ENCODE measurements at regions not wholly inside any gene's neighbourhood (a gene's known extent, or its start where the extent isn't known, plus 50 kb on each side); places are given as distances from the start of the nearest gene placed in this dataset.

DNA sequence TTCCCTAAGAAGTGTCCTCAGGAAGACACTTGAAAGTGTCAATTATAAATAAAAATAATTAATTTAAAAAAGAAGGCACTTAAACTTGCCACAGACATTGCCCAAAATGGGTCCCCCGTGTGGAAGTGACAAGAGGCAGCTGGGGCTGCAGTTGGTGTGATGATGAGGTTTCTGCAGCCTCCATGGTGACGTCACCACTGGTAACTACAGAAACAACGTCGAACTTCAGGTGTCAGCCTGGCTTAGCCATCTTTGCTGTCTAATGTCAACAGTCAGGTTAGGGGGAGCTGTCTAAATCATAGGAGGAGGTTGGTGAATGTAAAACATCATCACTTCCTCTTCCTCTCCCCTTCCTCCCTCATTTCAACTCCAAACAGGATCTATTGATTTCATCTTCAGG is 328.6 kb downstream of the MN1 start:
- DNase-seq (ENCODE audit: low read depth) = no peak

DNA sequence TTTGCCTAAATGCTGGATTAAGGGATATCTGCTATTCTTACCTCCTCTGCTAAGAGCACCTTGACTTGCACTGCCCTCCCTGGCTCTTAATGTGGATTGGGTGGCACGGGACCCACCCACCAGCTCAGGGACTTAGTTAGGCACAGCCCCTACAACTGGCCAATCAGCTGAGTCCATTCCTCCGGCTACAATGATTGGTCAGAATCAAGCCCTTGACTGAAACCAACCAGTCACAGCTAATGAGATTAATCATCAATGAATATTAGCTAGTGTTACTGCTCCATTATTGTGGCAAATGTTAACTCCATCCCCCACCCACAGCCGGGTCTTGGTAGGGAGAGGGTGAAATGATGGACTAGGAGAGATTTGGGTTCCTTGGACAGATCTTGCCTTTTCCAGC is 328.0 kb downstream of the MN1 start:
- no peak for DNase-seq (ENCODE audit: low read depth)

GRCh38 chr22:27474112-27474571 is 327.4 kb downstream of the MN1 start:
- DNase-seq (ENCODE audit: low read depth) = no peak

- no peak for DNase-seq (ENCODE audit: low read depth)
Observed at GRCh38 chr22:27474711-27475547, 326.6 kb downstream of the MN1 start.

- DNase-seq (ENCODE audit: low read depth) = no peak
Observed at GRCh38 chr22:27475548-27475897, 326.0 kb downstream of the MN1 start.

DNA sequence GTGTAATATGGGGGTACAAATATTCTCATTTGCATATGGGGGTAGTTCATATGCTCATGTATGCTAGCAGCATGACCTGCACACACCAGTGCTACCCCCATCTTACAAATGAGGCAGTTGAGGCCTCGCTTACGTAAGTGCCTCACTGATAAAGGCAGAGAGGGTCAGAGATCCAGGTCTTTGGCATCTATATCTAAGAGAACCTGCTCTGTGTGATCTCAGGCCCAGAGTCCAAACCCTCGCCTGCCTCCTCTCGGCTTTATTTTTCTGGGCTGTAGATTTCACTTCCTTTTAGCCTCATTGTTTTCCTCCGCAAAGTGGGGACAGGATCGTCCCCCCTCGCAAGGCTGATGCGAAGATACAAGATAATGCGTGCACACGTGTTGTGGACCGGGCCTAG is 325.2 kb downstream of the MN1 start:
- DNase-seq (ENCODE audit: low read depth) = no peak

DNA sequence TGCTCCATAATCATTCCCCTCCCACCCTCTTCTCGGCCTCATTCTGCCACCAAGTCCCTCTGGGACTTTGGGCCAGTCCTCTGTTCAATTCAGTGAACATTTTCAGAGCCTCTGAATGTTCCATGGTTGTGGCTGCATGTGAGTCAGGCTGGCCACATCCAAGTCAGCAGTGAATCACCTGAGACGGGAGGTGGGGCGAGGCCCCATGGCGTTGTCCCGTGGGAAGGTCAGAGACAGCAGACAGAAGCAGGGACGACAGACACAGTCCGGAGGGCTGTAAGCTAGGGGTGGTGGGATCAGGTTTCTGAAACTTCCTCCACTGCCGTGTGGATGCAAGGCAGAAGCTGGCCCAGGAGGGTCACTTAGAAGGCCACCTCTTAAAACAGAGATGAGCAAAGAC is 324.8 kb downstream of the MN1 start:
- no peak for DNase-seq (ENCODE audit: low read depth)

GRCh38 chr22:27477171-27477570 is 324.4 kb downstream of the MN1 start:
- DNase-seq (ENCODE audit: low read depth) = no peak

- DNase-seq (ENCODE audit: low read depth) = no peak
Observed at GRCh38 chr22:27480487-27480886, 321.1 kb downstream of the MN1 start.

DNA sequence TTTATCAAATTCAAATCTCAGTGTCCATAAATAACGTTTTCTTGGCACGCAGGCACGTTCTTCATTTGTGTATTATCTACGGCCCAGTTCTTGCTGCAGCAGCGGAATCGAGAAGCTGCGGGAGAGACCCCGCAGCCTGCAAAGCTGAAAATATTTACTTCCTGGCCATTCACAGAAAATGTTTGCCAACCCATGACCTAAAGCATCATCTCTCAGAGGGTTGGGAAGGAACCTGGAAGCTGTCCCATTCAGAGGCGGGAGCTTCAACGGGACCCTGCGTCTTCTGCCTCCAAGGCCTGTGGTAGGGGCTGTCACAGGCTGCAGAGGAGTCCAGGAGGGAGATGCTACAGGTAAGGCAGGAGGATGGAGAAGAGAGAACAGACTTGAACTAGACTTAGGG is 319.2 kb downstream of the MN1 start:
- DNase-seq (ENCODE audit: low read depth) = no peak

DNA sequence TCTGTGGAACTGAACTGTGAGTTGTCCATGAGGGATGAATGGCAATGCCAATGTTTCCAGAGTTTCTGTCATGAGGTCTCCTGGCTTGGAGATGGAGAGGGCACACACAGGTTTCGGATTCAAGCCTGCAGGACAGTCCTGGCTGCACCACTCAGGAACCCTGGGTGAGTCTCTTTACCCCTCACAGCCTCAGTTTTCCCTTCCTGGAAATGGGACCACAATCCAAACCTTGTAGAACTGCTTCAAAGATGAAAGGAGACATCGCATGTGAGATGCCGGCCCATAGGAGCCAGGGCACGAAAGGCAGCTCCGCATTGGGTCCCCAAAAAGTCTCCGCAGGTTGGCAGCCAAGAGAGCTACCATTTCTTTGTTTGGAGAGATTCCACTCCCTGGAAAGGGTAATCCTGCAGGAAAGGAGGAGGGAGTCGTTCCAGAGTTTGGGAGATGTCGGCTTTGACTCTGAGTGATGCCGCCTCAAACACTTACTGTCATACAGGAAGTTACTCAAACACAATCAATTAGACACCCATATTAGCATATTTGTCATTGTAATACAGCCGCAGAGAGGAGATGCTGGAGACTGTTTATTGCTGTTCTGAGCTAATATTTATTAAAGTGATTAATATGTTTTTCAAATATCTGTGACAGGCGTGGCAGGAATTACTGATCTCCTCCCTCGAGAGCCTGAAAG is 318.3 kb downstream of the MN1 start:
- DNase-seq (ENCODE audit: low read depth) = no peak

DNA sequence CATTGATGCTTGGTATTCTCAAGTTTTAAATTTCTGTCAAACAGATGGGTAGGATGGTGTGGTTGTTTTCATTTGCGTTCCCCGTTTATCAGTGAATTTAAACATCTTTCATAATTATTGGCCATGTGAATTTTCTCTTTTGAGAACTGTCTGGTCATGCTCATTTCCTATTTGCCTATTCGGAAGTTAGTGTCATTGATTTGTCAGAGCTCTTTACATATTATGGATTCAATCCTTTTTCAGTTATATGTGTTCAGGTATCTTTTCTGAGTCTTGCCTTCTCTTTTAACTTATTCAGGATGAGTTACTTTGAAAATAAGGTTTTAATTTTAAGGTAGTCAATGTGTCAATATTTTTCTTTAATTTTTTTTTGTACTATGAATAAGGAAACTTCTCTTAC is 315.7 kb downstream of the MN1 start:
- no peak for DNase-seq (ENCODE audit: low read depth)

GRCh38 chr22:27487600-27488452 is 313.7 kb downstream of the MN1 start:
- DNase-seq (ENCODE audit: low read depth) = no peak

GRCh38 chr22:27488456-27489177 is 312.9 kb downstream of the MN1 start:
- DNase-seq (ENCODE audit: low read depth) = no peak

DNA sequence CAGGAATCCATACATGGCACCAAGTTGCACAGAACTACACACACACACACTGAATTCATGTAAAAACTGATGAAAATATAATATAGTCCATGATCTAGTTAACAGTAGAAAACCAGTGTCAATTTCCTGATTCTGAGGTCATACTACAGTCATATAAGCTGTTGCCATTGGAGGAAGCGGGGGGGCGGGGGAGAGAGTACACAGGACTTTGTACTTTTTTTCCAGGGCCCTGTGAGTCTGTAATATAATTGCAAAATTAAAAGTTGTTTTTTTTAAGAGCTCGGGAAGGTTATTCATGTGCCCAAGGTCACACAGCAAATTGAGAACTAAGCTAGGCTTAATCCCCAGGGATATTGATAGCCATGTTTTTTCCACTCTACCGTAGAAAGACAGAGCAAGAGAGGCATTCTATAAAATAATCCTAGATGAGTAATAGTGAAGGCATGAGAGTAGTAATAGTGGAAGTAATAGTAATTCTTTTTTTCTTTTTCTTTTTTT is 312.3 kb downstream of the MN1 start:
- DNase-seq (ENCODE audit: low read depth) = no peak

- no peak for DNase-seq (ENCODE audit: low read depth)
Observed at GRCh38 chr22:27490080-27490479, 311.5 kb downstream of the MN1 start.

DNA sequence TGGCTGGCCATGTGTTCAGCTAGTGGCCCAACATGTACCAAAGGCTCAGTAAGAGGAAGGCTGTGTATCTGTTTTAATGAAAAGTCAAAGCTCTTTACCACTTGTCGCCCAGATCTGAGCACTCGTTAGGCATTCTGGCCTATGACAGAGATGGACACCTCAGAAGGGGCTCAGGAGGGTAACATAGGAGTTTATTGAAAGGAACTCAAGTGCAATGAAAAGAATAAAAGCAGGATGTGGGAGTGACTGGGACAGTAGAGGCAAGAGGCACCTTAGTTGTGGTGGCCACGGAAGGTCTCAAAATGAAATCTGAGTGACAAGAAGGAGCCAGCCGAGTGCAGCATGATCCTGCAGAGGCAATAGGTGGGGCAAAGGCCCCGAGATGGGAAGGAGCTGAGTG is 309.7 kb downstream of the MN1 start:
- DNase-seq (ENCODE audit: low read depth) = no peak

DNA sequence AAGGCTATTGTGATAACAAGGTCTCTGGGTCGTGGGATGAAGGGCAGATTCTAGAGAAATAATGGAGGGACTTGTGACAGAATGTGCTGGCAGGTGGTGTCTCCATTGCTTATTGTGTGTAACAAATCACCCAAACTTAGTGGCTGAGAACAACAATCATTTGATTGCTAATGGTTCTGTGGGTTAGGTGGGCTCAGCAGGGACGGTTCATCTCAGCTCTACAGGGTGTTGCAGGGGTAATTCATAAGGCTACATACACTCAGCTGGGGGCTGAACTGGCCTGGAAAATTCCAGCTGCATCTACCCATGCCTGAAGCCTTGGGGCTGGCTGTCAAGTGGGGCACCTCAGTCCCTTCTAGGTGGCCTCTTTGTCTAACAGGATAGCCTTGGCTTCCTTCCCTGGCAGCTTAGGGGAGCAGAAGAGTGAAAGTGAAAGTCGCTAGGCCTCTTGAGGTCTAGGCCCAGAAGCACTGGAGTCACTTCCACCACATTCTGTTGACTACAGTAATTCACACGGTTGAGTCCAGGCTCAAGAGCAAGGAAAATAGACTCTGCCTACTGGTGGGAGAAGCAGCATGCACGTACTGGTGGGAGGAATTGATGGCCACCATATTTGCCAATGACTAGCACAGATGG is 308.9 kb downstream of the MN1 start:
- DNase-seq (ENCODE audit: low read depth) = no peak

- no peak for DNase-seq (ENCODE audit: low read depth)
Observed at GRCh38 chr22:27493796-27494195, 307.8 kb downstream of the MN1 start.

DNA sequence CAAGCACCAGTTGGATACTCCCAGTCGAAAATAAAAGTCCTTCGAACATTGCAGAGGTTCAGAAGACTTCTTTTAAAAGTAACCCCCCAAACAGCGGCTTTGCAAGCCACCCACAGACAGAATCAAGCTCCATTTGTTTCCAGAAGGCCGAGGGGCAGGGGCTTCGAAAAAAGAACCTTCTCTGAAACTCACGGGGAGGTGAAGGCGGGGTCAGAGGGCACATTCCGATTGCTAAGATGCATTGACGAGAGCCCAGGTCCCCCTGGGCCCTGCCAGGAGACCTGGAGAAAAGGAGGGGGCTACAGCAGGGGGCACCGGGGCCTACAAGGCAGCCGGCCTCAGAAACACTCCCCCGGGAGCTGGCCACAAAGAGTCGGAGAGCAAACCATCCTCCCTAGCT is 306.8 kb downstream of the MN1 start:
- no peak for DNase-seq (ENCODE audit: low read depth)

DNA sequence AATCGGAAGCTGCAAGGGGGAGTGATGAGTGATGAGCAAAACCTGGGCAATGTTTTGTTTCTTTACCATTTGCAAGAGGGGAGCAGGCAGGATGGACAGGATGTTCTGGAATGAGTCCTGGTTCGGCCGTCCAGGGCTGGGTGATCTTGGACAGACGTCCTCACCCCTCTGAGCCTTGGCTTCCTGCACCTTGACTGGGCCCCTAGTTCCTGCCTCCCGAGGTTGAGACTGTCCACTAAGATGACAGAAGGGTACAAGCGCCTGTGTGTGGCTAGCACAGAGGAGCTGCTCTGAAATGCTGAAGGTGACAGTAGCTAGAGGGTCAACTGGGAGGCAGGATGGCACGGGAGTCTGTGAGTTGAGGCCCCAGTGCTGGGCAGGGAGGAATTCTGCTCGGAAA is 306.2 kb downstream of the MN1 start:
- DNase-seq (ENCODE audit: low read depth) = no peak

Data from forelimb muscle (tissue), 1 donor.